Liver (tissue), 8 donors: ENCODE measurements at regions not wholly inside any gene's neighbourhood (a gene's known extent, or its start where the extent isn't known, plus 50 kb on each side); places are given as distances from the start of the nearest gene placed in this dataset.

Experiments
- DNase-seq: peaks from one replicate; pipeline ENCODE4 v3.0.0-alpha.2; 2017; ENCODE audit warnings: low spot score
- H3K27ac ChIP-seq, 2 donors: one replicate each; pipeline ENCODE4 v1.7.0; 2013; ENCODE audit warnings: inconsistent platforms in 2 of 2, low read length in 2 of 2, control low read depth in 1 of 2, low read depth in 1 of 2, mild to moderate bottlenecking in 1 of 2
- H3K27me3 ChIP-seq, 4 donors: one replicate each; pipeline versions ENCODE4 v1.6.1 to v1.7.0; 2013; ENCODE audit warnings: low read length in 3 of 4, inconsistent platforms in 1 of 4, mild to moderate bottlenecking in 1 of 4, moderate library complexity in 1 of 4; ENCODE audit not compliant: control insufficient read depth in 4 of 4, insufficient read depth in 4 of 4
- H3K36me3 ChIP-seq, 4 donors: one replicate each; pipeline versions ENCODE4 v1.6.1 to v1.7.0; 2013; ENCODE audit warnings: low read length in 3 of 4, mild to moderate bottlenecking in 3 of 4, low read depth in 1 of 4, moderate library complexity in 1 of 4; ENCODE audit not compliant: control insufficient read depth in 4 of 4, insufficient read depth in 3 of 4
- H3K4me1 ChIP-seq, 4 donors: one replicate each; pipeline versions ENCODE4 v1.6.1 to v1.7.0; 2013; ENCODE audit warnings: low read length in 3 of 4, mild to moderate bottlenecking in 3 of 4, moderate library complexity in 1 of 4; ENCODE audit not compliant: control insufficient read depth in 4 of 4, insufficient read depth in 4 of 4
- H3K4me3 ChIP-seq, 3 donors: one replicate each; pipeline versions ENCODE4 v1.6.1 to v1.7.0; 2013; ENCODE audit warnings: low read length in 3 of 3, control low read depth in 1 of 3, low read depth in 1 of 3, mild to moderate bottlenecking in 1 of 3
- H3K9ac ChIP-seq, 2 donors: one replicate each; pipeline ENCODE4 v1.7.0; 2013; ENCODE audit warnings: low read length in 2 of 2, mild to moderate bottlenecking in 2 of 2, moderate library complexity in 2 of 2, control low read depth in 1 of 2, low read depth in 1 of 2
- H3K9me3 ChIP-seq, 4 donors: one replicate each; pipeline versions ENCODE4 v1.6.1 to v1.7.0; 2013; ENCODE audit warnings: low read length in 3 of 4; ENCODE audit not compliant: control insufficient read depth in 4 of 4
- EGR1 ChIP-seq, 2 donors: IDR thresholded peaks; 2 replicates each; pipeline ENCODE4 v1.6.1; 2016 to 2018; ENCODE audit warnings: antibody characterized with exemption in 2 of 2, low read depth in 2 of 2
- FOXA1 ChIP-seq: IDR thresholded peaks from 2 replicates; pipeline ENCODE4 v1.6.1; 2016; ENCODE audit warnings: antibody characterized with exemption
- FOXA2 ChIP-seq: IDR thresholded peaks from 2 replicates; pipeline ENCODE4 v1.6.1; 2016; ENCODE audit warnings: antibody characterized with exemption
- GABPA ChIP-seq, 2 donors: IDR thresholded peaks in 1 of 2; conservative IDR thresholded peaks in 1 of 2; 2 replicates each; pipeline ENCODE4 v1.6.1; 2016; ENCODE audit warnings: antibody characterized with exemption in 2 of 2, mild to moderate bottlenecking in 1 of 2, moderate library complexity in 1 of 2
- HNF4A ChIP-seq, 2 donors: conservative IDR thresholded peaks; 2 replicates each; pipeline ENCODE4 v1.6.1; 2016; ENCODE audit warnings: antibody characterized with exemption in 2 of 2, mild to moderate bottlenecking in 2 of 2
- JUND ChIP-seq, 2 donors: IDR thresholded peaks; 2 replicates each; pipeline ENCODE4 v1.6.1; 2016; ENCODE audit warnings: antibody characterized with exemption in 2 of 2
- NR2F2 ChIP-seq: IDR thresholded peaks from 2 replicates; pipeline ENCODE4 v1.6.1; 2016; ENCODE audit warnings: antibody characterized with exemption
- RAD21 ChIP-seq, 2 donors: IDR thresholded peaks; 2 replicates each; pipeline ENCODE4 v1.6.1; 2016; ENCODE audit warnings: antibody characterized with exemption in 2 of 2, mild to moderate bottlenecking in 2 of 2
- RXRA ChIP-seq, 2 donors: IDR thresholded peaks; 2 replicates each; pipeline ENCODE4 v1.6.1; 2017 to 2018; ENCODE audit warnings: antibody characterized with exemption in 2 of 2, mild to moderate bottlenecking in 1 of 2
- SP1 ChIP-seq: IDR thresholded peaks from 2 replicates; pipeline ENCODE4 v1.6.1; 2018; ENCODE audit warnings: antibody characterized with exemption, mild to moderate bottlenecking
- YY1 ChIP-seq: IDR thresholded peaks from 2 replicates; pipeline ENCODE4 v1.6.1; 2016; ENCODE audit warnings: antibody characterized with exemption, mild to moderate bottlenecking
- WGBS: extraction: QIAGEN DNeasy Blood & Tissue Kit; methylation state at CpG from one replicate; pipeline ENCODE4 v1.1.7; 2013; 5-methylcytosine and 5-hydroxymethylcytosine counted together
- TF ChIP-seq, protein P1 (sequence below): fragments of 150-350 bp; IDR thresholded peaks from 2 replicates; pipeline ENCODE4 v1.5.1; 2017; ENCODE audit warnings: improper control_type of control experiment, low read depth, low read length; ENCODE audit not compliant: missing input control
- TF ChIP-seq, protein P2 (sequence below): IDR thresholded peaks from 2 replicates; pipeline ENCODE4 v1.6.1; 2016; ENCODE audit warnings: antibody characterized with exemption
- TF ChIP-seq, protein P3 (sequence below): IDR thresholded peaks from 2 replicates; pipeline ENCODE4 v1.6.1; 2016; ENCODE audit warnings: antibody characterized with exemption, mild to moderate bottlenecking
- TF ChIP-seq, protein P4 (sequence below): IDR thresholded peaks from 2 replicates; pipeline ENCODE4 v1.6.1; 2016; ENCODE audit warnings: antibody characterized with exemption
- TF ChIP-seq, protein P5 (sequence below): IDR thresholded peaks from 2 replicates; pipeline ENCODE4 v1.6.1; 2016; ENCODE audit warnings: antibody characterized with exemption
- donor health status: healthy.
- donor health status: healthy.
- donor health status: healthy.
- donor health status: healthy.
- donor health status: healthy.

DNA sequence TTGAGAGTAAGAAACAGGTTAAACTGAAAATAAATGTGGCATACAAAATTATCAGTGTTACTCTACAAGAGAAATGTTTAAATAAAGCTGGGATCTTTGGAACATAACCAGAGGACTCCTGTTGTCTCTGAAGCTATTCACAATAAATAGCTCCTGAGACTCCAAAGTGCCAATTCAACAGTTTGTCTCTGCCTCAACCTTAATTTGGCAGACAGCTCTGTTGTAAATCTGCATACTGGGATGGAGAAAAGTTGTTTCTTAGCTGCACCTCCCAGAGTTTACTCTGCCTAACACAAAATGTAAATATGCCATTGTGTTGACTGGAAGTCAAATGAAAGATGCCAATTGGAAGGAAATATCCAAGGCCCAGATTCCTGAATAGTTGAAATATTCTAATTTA is 238.5 kb upstream of the EPHA4 start (continued):
- TF ChIP-seq, protein P1, sequence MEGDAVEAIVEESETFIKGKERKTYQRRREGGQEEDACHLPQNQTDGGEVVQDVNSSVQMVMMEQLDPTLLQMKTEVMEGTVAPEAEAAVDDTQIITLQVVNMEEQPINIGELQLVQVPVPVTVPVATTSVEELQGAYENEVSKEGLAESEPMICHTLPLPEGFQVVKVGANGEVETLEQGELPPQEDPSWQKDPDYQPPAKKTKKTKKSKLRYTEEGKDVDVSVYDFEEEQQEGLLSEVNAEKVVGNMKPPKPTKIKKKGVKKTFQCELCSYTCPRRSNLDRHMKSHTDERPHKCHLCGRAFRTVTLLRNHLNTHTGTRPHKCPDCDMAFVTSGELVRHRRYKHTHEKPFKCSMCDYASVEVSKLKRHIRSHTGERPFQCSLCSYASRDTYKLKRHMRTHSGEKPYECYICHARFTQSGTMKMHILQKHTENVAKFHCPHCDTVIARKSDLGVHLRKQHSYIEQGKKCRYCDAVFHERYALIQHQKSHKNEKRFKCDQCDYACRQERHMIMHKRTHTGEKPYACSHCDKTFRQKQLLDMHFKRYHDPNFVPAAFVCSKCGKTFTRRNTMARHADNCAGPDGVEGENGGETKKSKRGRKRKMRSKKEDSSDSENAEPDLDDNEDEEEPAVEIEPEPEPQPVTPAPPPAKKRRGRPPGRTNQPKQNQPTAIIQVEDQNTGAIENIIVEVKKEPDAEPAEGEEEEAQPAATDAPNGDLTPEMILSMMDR, result no peak
- TF ChIP-seq FOXA2 (no peak), RXRA (IDR thresholded peaks at IDR 0.05) (no peak)
- TF ChIP-seq, protein P2, sequence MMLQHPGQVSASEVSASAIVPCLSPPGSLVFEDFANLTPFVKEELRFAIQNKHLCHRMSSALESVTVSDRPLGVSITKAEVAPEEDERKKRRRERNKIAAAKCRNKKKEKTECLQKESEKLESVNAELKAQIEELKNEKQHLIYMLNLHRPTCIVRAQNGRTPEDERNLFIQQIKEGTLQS, result no peak

DNA sequence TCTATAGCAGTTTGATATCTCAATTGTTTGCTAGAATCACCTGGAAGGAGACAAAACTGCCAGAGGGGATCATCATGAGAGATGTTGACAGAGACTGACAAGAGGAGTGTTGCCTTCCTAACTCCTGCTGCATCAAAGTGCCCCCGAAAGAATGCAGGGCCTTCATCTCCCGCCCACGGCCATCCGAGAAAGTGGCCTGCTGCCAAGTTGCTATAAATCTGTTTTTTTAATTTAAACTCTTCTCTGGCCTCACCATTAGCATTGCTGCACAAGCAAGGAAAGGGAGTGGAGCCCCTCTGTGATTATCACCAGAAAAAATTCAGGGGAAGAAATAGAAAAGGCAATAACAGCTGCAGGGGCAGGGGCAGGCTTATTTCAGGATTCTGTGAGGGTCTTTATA is 238.1 kb upstream of the EPHA4 start:
- no peaks in the 10 kb centered on the region for H3K4me1 ChIP-seq
- H3K9me3 ChIP-seq, result no peaks in the 10 kb centered on the region
- H3K27me3 ChIP-seq, result no peaks in the 10 kb centered on the region
- H3K27ac ChIP-seq, result no peak overlapping the region
- no peak for DNase-seq
- TF ChIP-seq, protein P2, result no peak
- TF ChIP-seq YY1 (no peak), FOXA1 (no peak), GABPA (IDR thresholded peaks at IDR 0.05 in 1 of 2, conservative IDR thresholded peaks at IDR 0.05 in 1 of 2) (no peak), RAD21 (IDR thresholded peaks at IDR 0.05) (no peak), HNF4A (conservative IDR thresholded peaks at IDR 0.05) (no peak), FOXA2 (no peak), NR2F2 (no peak), EGR1 (IDR thresholded peaks at IDR 0.05; ENCODE audit: low read depth in 2 of 2) (no peak), RXRA (IDR thresholded peaks at IDR 0.05) (no peak), JUND (IDR thresholded peaks at IDR 0.05) (no peak), SP1 (no peak)
- TF ChIP-seq, protein P3, sequence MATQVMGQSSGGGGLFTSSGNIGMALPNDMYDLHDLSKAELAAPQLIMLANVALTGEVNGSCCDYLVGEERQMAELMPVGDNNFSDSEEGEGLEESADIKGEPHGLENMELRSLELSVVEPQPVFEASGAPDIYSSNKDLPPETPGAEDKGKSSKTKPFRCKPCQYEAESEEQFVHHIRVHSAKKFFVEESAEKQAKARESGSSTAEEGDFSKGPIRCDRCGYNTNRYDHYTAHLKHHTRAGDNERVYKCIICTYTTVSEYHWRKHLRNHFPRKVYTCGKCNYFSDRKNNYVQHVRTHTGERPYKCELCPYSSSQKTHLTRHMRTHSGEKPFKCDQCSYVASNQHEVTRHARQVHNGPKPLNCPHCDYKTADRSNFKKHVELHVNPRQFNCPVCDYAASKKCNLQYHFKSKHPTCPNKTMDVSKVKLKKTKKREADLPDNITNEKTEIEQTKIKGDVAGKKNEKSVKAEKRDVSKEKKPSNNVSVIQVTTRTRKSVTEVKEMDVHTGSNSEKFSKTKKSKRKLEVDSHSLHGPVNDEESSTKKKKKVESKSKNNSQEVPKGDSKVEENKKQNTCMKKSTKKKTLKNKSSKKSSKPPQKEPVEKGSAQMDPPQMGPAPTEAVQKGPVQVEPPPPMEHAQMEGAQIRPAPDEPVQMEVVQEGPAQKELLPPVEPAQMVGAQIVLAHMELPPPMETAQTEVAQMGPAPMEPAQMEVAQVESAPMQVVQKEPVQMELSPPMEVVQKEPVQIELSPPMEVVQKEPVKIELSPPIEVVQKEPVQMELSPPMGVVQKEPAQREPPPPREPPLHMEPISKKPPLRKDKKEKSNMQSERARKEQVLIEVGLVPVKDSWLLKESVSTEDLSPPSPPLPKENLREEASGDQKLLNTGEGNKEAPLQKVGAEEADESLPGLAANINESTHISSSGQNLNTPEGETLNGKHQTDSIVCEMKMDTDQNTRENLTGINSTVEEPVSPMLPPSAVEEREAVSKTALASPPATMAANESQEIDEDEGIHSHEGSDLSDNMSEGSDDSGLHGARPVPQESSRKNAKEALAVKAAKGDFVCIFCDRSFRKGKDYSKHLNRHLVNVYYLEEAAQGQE, result no peak
- TF ChIP-seq, protein P4, sequence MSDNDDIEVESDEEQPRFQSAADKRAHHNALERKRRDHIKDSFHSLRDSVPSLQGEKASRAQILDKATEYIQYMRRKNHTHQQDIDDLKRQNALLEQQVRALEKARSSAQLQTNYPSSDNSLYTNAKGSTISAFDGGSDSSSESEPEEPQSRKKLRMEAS, result no peak
- TF ChIP-seq, protein P5, sequence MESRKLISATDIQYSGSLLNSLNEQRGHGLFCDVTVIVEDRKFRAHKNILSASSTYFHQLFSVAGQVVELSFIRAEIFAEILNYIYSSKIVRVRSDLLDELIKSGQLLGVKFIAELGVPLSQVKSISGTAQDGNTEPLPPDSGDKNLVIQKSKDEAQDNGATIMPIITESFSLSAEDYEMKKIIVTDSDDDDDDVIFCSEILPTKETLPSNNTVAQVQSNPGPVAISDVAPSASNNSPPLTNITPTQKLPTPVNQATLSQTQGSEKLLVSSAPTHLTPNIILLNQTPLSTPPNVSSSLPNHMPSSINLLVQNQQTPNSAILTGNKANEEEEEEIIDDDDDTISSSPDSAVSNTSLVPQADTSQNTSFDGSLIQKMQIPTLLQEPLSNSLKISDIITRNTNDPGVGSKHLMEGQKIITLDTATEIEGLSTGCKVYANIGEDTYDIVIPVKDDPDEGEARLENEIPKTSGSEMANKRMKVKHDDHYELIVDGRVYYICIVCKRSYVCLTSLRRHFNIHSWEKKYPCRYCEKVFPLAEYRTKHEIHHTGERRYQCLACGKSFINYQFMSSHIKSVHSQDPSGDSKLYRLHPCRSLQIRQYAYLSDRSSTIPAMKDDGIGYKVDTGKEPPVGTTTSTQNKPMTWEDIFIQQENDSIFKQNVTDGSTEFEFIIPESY, result no peak
- no peaks in the 10 kb centered on the region for H3K36me3 ChIP-seq
- no peak overlapping the region for H3K9ac ChIP-seq
- WGBS, result 25% methylated on average over 4 of the region's 4 CpGs
- no peak overlapping the region for H3K4me3 ChIP-seq
